KMS-11 (cell line): ENCODE measurements at regions not wholly inside any gene's neighbourhood (a gene's known extent, or its start where the extent isn't known, plus 50 kb on each side); places are given as distances from the start of the nearest gene placed in this dataset.

ENCODE experiments used
- H2AFZ ChIP-seq: fragments of 200-600 bp; sonication (generic); 2 replicates; pipeline ENCODE4 v1.6.1; 2016; ENCODE audit warnings: antibody characterized with exemption, mixed run types, low read depth
- H3K27ac ChIP-seq: fragments of 200-600 bp; sonication (generic); 2 replicates; pipeline ENCODE4 v1.6.1; 2016; ENCODE audit warnings: mild to moderate bottlenecking, mixed run types
- H3K27me3 ChIP-seq: fragments of 200-600 bp; sonication (generic); 2 replicates; pipeline ENCODE4 v1.6.1; 2017; ENCODE audit warnings: mild to moderate bottlenecking, low read depth, mixed run types, moderate library complexity; ENCODE audit not compliant: insufficient read depth
- H3K36me3 ChIP-seq: fragments of 200-600 bp; sonication (generic); 2 replicates; pipeline ENCODE4 v1.6.1; 2017; ENCODE audit warnings: mild to moderate bottlenecking, mixed run types; ENCODE audit not compliant: insufficient read depth
- H3K4me1 ChIP-seq: fragments of 200-600 bp; sonication (generic); 2 replicates; pipeline ENCODE4 v1.6.1; 2016; ENCODE audit warnings: mild to moderate bottlenecking, low read depth, mixed run types; ENCODE audit not compliant: poor library complexity, severe bottlenecking
- H3K4me2 ChIP-seq: fragments of 200-600 bp; sonication (generic); 2 replicates; pipeline ENCODE4 v1.7.0; 2016; ENCODE audit warnings: mild to moderate bottlenecking, mixed run types
- H3K4me3 ChIP-seq: fragments of 200-600 bp; sonication (generic); IDR thresholded peaks from 2 replicates; pipeline ENCODE4 v1.6.1; 2017; ENCODE audit warnings: low read depth, low read length, mixed read lengths; ENCODE audit not compliant: insufficient read depth
- H3K79me2 ChIP-seq: fragments of 200-600 bp; sonication (generic); 2 replicates; pipeline ENCODE4 v1.6.1; 2016; ENCODE audit warnings: low read depth, mixed run types; ENCODE audit not compliant: insufficient read depth
- H3K9ac ChIP-seq: fragments of 200-600 bp; sonication (generic); 2 replicates; pipeline ENCODE4 v1.6.1; 2016; ENCODE audit warnings: mild to moderate bottlenecking, mixed run types
- H4K20me1 ChIP-seq: fragments of 200-600 bp; sonication (generic); 2 replicates; pipeline ENCODE4 v1.6.1; 2016; ENCODE audit warnings: mild to moderate bottlenecking, mixed run types; ENCODE audit not compliant: insufficient read depth
- CTCF ChIP-seq: fragments of 200-600 bp; sonication (generic); conservative IDR thresholded peaks from 2 replicates; pipeline ENCODE4 v1.6.1; 2017; ENCODE audit warnings: low read depth, mild to moderate bottlenecking, antibody characterized with exemption, low read length, moderate library complexity, mixed read lengths

- Histone ChIP-seq H3K79me2 (no peaks in the 10 kb centered on the region), H3K27ac (no peak overlapping the region), H3K4me3 (no peak overlapping the region), H3K9ac (no peak overlapping the region), H3K27me3 (no peaks in the 10 kb centered on the region), H3K36me3 (no peaks in the 10 kb centered on the region), H3K4me2 (no peak overlapping the region), H2AFZ (no peak overlapping the region), H3K4me1 (no peaks in the 10 kb centered on the region), H4K20me1 (no peaks in the 10 kb centered on the region)
- no peak for TF ChIP-seq CTCF
These were observed 186.2 kb upstream of the BMPER start for GRCh38 chr7:33719059-33719581.

GRCh38 chr7:33720139-33720538, 185.2 kb upstream of the BMPER start:
- Histone ChIP-seq H3K4me3 (no peak overlapping the region), H3K9ac (no peak overlapping the region), H3K27me3 (no peaks in the 10 kb centered on the region), H4K20me1 (no peaks in the 10 kb centered on the region), H2AFZ (no peak overlapping the region), H3K79me2 (no peaks in the 10 kb centered on the region), H3K36me3 (no peaks in the 10 kb centered on the region), H3K4me2 (no peak overlapping the region), H3K4me1 (no peaks in the 10 kb centered on the region), H3K27ac (no peak overlapping the region)
- no peak for TF ChIP-seq CTCF

- TF ChIP-seq CTCF: no peak
- Histone ChIP-seq H3K9ac (no peak overlapping the region), H3K27ac (no peak overlapping the region), H3K4me1 (no peaks in the 10 kb centered on the region), H3K4me3 (no peak overlapping the region), H2AFZ (no peak overlapping the region), H3K4me2 (no peak overlapping the region), H3K27me3 (no peaks in the 10 kb centered on the region), H3K79me2 (no peaks in the 10 kb centered on the region), H4K20me1 (no peaks in the 10 kb centered on the region), H3K36me3 (no peaks in the 10 kb centered on the region)
These were observed 184.5 kb upstream of the BMPER start for GRCh38 chr7:33720870-33721269.

- no peak overlapping the region for H3K27ac ChIP-seq
- H3K4me3 ChIP-seq: no peak overlapping the region
- H3K79me2 ChIP-seq: no peaks in the 10 kb centered on the region
- H3K9ac ChIP-seq: no peak overlapping the region
- H3K27me3 ChIP-seq: no peaks in the 10 kb centered on the region
- no peak overlapping the region for H3K4me2 ChIP-seq
- H2AFZ ChIP-seq: no peak overlapping the region
- no peaks in the 10 kb centered on the region for H3K36me3 ChIP-seq
- H4K20me1 ChIP-seq: no peaks in the 10 kb centered on the region
- TF ChIP-seq CTCF: no peak
- no peaks in the 10 kb centered on the region for H3K4me1 ChIP-seq
These were observed 183.4 kb upstream of the BMPER start for GRCh38 chr7:33721895-33722294.
